ENCODE measurements at regions not wholly inside any gene's neighbourhood (a gene's known extent, or its start where the extent isn't known, plus 50 kb on each side); places are given as distances from the start of the nearest gene placed in this dataset.

DNA sequence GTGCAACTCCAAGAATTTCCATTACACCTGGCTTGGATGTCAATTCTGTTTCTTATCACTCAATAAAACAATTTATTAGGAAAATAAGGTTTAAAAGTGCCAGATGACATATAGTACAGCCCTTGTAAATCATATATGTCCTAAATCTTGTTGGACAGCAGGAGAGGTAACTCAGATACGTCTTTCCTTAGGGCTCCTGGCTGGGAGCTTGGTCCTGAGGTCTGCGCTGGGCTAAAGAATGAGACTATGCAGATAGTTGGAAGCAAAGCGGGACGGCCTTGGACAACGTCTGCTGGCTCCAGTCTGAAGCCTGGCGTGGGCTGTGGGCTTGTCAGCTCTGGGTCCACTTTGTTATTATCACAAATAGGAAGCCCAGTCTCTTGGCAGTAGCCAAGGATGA lies 377.0 kb downstream of the DLEU7 start:
- TF ChIP-seq, protein P1, sequence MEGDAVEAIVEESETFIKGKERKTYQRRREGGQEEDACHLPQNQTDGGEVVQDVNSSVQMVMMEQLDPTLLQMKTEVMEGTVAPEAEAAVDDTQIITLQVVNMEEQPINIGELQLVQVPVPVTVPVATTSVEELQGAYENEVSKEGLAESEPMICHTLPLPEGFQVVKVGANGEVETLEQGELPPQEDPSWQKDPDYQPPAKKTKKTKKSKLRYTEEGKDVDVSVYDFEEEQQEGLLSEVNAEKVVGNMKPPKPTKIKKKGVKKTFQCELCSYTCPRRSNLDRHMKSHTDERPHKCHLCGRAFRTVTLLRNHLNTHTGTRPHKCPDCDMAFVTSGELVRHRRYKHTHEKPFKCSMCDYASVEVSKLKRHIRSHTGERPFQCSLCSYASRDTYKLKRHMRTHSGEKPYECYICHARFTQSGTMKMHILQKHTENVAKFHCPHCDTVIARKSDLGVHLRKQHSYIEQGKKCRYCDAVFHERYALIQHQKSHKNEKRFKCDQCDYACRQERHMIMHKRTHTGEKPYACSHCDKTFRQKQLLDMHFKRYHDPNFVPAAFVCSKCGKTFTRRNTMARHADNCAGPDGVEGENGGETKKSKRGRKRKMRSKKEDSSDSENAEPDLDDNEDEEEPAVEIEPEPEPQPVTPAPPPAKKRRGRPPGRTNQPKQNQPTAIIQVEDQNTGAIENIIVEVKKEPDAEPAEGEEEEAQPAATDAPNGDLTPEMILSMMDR (IDR thresholded peaks at IDR 0.05; ENCODE audit: borderline replicate concordance, extremely low read depth, low read length, poor library complexity, severe bottlenecking), result no peak
- TF ChIP-seq EZH2 (IDR thresholded peaks at IDR 0.05; ENCODE audit: borderline replicate concordance, low read depth, low read length, severe bottlenecking), result no peak
